GM12874 (cell line): ENCODE measurements at regions not wholly inside any gene's neighbourhood (a gene's known extent, or its start where the extent isn't known, plus 50 kb on each side); places are given as distances from the start of the nearest gene placed in this dataset.

Experiments
- CTCF ChIP-seq: IDR thresholded peaks from 2 replicates; pipeline ENCODE4 v1.5.1; 2011; ENCODE audit warnings: low read depth, mild to moderate bottlenecking, control low read depth, low read length, moderate library complexity; ENCODE audit not compliant: insufficient read depth

- no peak for TF ChIP-seq CTCF
Observed at GRCh38 chr18:26635466-26635865, 87.1 kb upstream of the KCTD1 start.

- no peak for TF ChIP-seq CTCF
Observed at GRCh38 chr18:26634631-26635030, 86.3 kb upstream of the KCTD1 start.

DNA sequence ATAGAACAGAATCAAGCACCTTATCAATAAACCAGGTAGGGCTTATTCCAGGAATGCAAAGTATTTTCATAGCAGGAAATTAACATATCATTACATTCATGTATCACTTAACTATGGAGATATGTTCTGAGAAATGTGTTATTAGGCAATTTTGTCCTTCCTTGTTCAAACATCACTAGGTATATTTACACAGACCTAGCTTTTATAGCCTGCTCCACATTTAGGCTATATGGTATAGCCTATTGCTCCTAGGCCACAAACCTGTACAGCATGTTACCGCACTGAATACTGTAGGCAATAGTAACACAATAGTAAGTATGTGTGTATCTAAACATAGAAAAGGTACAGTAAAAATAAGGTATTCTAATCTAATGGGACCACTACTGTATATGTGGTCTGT is 82.8 kb upstream of the KCTD1 start:
- no peak for TF ChIP-seq CTCF

DNA sequence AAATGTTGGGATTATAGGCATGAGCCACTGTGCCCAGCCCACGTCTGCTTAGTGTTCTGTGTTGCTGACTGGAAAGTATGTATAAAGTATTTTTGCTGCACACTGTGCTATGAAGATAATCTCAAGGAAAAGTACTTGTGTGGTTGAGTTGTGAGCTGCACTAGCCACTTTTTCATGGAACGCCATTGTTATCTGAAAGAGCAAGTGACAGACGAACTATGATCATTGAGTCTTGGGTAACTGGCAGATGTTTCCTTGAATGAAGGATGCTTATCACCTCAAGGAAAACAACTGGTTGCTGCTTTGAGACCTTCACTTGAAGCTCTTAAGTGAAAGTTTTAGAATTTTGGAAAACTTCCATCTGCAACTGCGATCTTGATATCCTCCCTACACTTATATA is 82.2 kb upstream of the KCTD1 start:
- no peak for TF ChIP-seq CTCF

DNA sequence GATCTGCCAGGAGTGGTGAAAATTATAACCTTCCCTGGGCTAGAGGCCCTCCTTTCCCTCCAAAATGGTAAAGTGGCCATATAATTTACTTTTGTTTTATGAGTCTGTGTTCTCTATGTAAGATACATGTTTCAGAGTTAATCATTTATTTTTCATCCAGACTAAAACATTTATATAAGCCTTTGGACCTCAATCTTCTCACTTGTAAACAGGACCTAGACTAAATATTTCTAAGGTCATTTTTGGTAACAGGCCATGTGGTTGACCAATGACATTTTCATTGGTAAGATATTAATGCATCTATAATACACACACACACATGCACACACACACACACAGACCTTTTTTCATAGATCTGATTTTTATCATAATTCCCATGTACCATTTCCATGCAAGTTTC is 79.7 kb upstream of the KCTD1 start:
- TF ChIP-seq CTCF = no peak

DNA sequence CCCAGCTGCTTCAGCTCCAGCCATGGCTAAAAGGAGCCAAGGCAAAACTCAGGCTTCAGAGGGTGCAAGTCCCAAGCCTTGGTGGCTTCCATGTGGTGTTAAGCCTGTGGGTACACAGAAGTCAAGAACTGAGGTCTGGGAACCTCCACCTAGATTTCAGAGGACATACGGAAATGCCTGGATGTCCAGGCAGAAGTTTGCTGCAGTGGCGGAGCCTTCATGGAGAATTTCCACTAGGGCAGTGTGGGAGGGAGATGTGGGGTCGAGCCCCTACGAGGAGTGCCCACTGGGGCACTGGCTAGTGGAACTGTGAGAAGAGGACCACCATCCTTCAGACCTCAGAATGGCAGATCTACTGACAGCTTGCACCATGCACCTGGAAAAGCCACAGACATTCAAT is 76.1 kb upstream of the KCTD1 start:
- no peak for TF ChIP-seq CTCF

DNA sequence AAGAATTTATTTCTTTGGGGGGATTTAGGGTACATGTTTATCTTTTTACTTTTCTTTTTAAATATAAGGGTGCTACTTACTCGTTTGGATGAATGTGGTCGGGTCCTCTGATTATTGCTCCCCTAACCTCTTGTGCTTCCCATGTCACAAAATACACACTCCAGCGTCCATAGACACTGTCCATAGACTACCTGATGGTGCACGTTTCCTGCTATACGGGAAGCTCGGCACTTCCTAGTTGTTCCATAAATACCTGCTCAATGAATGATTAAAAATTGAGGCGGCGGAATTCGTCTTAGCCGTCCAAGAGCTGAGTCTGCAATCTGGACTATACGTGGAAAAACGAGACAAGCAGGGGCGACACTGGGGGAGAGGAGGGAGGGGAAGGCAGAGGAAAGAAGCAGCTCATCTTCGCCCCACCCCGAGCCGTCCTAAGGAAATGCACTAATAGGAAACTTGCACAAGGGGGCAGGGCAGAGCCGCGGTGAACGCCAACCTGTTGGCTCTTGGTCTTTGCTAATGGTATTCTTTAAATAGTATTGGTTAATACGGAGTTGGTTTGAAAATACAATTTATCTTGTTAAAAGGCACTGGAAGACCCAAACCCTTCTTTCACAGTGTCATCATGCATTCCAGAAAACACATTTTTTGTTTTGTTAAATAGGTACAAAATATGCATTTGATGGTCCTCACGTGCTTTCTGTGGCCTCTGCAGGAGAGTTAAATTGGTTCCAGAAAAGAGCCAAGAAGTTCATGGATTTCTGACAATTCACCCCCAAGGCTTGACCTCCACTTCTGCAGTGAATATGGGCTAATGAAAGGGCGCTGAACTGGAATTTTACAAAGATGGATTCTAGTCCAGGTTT is 73.0 kb upstream of the KCTD1 start:
- peak; percentile 71 for TF ChIP-seq CTCF
